ENCODE measurements at regions not wholly inside any gene's neighbourhood (a gene's known extent, or its start where the extent isn't known, plus 50 kb on each side); places are given as distances from the start of the nearest gene placed in this dataset.

DNA sequence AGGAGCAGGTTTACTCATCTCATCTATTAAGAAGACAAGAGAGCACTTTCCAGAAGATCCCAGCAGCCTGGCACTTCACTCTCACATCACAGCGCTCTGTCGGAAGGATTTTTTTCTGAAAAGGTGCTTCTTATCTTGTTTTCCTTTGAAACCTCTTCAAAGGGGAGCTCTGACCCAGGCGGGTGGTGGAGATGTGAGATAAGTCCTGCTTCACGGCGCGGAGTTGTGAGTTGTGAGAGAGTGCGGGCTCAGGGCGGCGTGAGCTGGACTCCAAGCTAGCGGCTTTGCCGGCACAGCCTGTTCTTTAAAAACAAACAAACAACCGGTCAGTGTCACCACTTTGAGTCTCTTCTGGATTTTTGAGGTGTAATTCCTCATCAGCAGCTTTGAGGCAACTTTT, 169.0 kb upstream of the ARGLU1 start:
- no peaks in the 10 kb centered on the region for H3K9me3 ChIP-seq (ENCODE audit: low read length)
- no peak overlapping the region for H3K9ac ChIP-seq (ENCODE audit: low read length)
- no peaks in the 10 kb centered on the region for H3K9me2 ChIP-seq (ENCODE audit: insufficient read depth, low read length)
- no peaks in the 10 kb centered on the region for H3K27me3 ChIP-seq (ENCODE audit: insufficient read depth, low read depth, low read length)
- H4K20me1 ChIP-seq (ENCODE audit: insufficient read depth): no peaks in the 10 kb centered on the region
- no peaks in the 10 kb centered on the region for H3K36me3 ChIP-seq (ENCODE audit: insufficient read depth, low read length)
- no peaks in the 10 kb centered on the region for H3F3A ChIP-seq (ENCODE audit: insufficient read depth, low read length, poor library complexity, severe bottlenecking)
- no peak overlapping the region for H3K4me2 ChIP-seq (ENCODE audit: low read length)
- H3K79me2 ChIP-seq (replicated peaks; ENCODE audit: insufficient read depth, low read length): no peaks in the 10 kb centered on the region
- H3K27ac ChIP-seq (ENCODE audit: low read length): no peak overlapping the region
- no peak overlapping the region for H3K4me3 ChIP-seq (ENCODE audit: low read length)
- TF ChIP-seq TAF1 (IDR thresholded peaks at IDR 0.05; ENCODE audit: low read depth): no peak
- no peak for TF ChIP-seq POLR2AphosphoS5 (IDR thresholded peaks at IDR 0.05)
- TF ChIP-seq, protein P1, sequence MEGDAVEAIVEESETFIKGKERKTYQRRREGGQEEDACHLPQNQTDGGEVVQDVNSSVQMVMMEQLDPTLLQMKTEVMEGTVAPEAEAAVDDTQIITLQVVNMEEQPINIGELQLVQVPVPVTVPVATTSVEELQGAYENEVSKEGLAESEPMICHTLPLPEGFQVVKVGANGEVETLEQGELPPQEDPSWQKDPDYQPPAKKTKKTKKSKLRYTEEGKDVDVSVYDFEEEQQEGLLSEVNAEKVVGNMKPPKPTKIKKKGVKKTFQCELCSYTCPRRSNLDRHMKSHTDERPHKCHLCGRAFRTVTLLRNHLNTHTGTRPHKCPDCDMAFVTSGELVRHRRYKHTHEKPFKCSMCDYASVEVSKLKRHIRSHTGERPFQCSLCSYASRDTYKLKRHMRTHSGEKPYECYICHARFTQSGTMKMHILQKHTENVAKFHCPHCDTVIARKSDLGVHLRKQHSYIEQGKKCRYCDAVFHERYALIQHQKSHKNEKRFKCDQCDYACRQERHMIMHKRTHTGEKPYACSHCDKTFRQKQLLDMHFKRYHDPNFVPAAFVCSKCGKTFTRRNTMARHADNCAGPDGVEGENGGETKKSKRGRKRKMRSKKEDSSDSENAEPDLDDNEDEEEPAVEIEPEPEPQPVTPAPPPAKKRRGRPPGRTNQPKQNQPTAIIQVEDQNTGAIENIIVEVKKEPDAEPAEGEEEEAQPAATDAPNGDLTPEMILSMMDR (IDR thresholded peaks at IDR 0.05; ENCODE audit: poor library complexity, severe bottlenecking): no peak
- no peak for TF ChIP-seq SMC3 (conservative IDR thresholded peaks at IDR 0.05; ENCODE audit: poor library complexity)
- TF ChIP-seq EP300 (conservative IDR thresholded peaks at IDR 0.05; ENCODE audit: poor library complexity, severe bottlenecking): no peak
- TF ChIP-seq, protein P2, sequence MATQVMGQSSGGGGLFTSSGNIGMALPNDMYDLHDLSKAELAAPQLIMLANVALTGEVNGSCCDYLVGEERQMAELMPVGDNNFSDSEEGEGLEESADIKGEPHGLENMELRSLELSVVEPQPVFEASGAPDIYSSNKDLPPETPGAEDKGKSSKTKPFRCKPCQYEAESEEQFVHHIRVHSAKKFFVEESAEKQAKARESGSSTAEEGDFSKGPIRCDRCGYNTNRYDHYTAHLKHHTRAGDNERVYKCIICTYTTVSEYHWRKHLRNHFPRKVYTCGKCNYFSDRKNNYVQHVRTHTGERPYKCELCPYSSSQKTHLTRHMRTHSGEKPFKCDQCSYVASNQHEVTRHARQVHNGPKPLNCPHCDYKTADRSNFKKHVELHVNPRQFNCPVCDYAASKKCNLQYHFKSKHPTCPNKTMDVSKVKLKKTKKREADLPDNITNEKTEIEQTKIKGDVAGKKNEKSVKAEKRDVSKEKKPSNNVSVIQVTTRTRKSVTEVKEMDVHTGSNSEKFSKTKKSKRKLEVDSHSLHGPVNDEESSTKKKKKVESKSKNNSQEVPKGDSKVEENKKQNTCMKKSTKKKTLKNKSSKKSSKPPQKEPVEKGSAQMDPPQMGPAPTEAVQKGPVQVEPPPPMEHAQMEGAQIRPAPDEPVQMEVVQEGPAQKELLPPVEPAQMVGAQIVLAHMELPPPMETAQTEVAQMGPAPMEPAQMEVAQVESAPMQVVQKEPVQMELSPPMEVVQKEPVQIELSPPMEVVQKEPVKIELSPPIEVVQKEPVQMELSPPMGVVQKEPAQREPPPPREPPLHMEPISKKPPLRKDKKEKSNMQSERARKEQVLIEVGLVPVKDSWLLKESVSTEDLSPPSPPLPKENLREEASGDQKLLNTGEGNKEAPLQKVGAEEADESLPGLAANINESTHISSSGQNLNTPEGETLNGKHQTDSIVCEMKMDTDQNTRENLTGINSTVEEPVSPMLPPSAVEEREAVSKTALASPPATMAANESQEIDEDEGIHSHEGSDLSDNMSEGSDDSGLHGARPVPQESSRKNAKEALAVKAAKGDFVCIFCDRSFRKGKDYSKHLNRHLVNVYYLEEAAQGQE (IDR thresholded peaks at IDR 0.05; ENCODE audit: borderline replicate concordance): no peak
- TF ChIP-seq EZH2 (IDR thresholded peaks at IDR 0.05; ENCODE audit: borderline replicate concordance, insufficient read depth, low read length, poor library complexity, severe bottlenecking): no peak
- no peak for TF ChIP-seq RAD21 (conservative IDR thresholded peaks at IDR 0.05)
- no peak for TF ChIP-seq MXI1 (conservative IDR thresholded peaks at IDR 0.05; ENCODE audit: poor library complexity, severe bottlenecking)
- no peak overlapping the region for H2AFZ ChIP-seq (ENCODE audit: low read depth, low read length)

DNA sequence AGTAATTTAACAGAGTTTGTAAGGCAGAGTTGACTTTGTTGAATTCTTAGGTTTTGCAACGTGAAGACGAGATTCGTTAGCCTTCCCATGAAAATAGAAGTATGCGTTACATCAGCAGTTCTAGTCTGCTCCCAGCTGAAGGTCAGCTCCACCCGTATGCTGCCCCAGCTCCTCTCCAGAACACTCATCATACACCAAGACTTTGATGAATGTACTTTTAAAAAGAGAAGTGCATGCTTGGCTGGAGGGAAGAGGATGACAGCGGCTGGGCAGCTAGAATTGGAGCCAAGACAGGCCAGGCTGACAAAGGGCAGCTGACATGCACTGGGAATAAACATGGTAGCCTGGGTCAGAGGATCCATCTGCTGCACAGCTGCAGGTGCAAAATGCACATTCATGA, 166.3 kb upstream of the ARGLU1 start:
- Histone ChIP-seq H3F3A (ENCODE audit: insufficient read depth, low read length, poor library complexity, severe bottlenecking) (no peaks in the 10 kb centered on the region), H2AFZ (ENCODE audit: low read depth, low read length) (no peak overlapping the region), H3K9me2 (ENCODE audit: insufficient read depth, low read length) (no peaks in the 10 kb centered on the region), H3K79me2 (replicated peaks; ENCODE audit: insufficient read depth, low read length) (no peaks in the 10 kb centered on the region), H3K27me3 (ENCODE audit: insufficient read depth, low read depth, low read length) (no peaks in the 10 kb centered on the region), H3K9me3 (ENCODE audit: low read length) (no peaks in the 10 kb centered on the region), H4K20me1 (ENCODE audit: insufficient read depth) (no peaks in the 10 kb centered on the region), H3K4me2 (ENCODE audit: low read length) (no peak overlapping the region), H3K4me3 (ENCODE audit: low read length) (no peak overlapping the region), H3K27ac (ENCODE audit: low read length) (no peak overlapping the region), H3K36me3 (ENCODE audit: insufficient read depth, low read length) (no peaks in the 10 kb centered on the region), H3K9ac (ENCODE audit: low read length) (no peak overlapping the region)
- TF ChIP-seq SMC3 (conservative IDR thresholded peaks at IDR 0.05; ENCODE audit: poor library complexity) (no peak), RAD21 (conservative IDR thresholded peaks at IDR 0.05) (no peak), TAF1 (IDR thresholded peaks at IDR 0.05; ENCODE audit: low read depth) (no peak), EZH2 (IDR thresholded peaks at IDR 0.05; ENCODE audit: borderline replicate concordance, insufficient read depth, low read length, poor library complexity, severe bottlenecking) (no peak), EP300 (conservative IDR thresholded peaks at IDR 0.05; ENCODE audit: poor library complexity, severe bottlenecking) (no peak), POLR2AphosphoS5 (IDR thresholded peaks at IDR 0.05) (no peak), MXI1 (conservative IDR thresholded peaks at IDR 0.05; ENCODE audit: poor library complexity, severe bottlenecking) (no peak)
- TF ChIP-seq, protein P1 (IDR thresholded peaks at IDR 0.05; ENCODE audit: poor library complexity, severe bottlenecking): no peak
- TF ChIP-seq, protein P2 (IDR thresholded peaks at IDR 0.05; ENCODE audit: borderline replicate concordance): no peak

All from neural cell (in vitro differentiated cells).